HFFc6 (cell line): ENCODE measurements at regions not wholly inside any gene's neighbourhood (a gene's known extent, or its start where the extent isn't known, plus 50 kb on each side); places are given as distances from the start of the nearest gene placed in this dataset.
"Not testable (repeated sequence)": the region's sequence is repeated elsewhere in the genome, so short reads cannot be mapped to it uniquely, and the experiment has no call there.

Experiments
- DNase-seq: peaks from one replicate; pipeline ENCODE4 v3.0.0-alpha.2; 2018
- H3K27ac Mint-ChIP-seq: 2 replicates; pipeline ENCODE4 v1.8.0; 2020; ENCODE audit warnings: mild to moderate bottlenecking, mixed read lengths
- H3K27me3 Mint-ChIP-seq: 2 replicates; pipeline ENCODE4 v1.8.0; 2021; ENCODE audit warnings: mild to moderate bottlenecking, moderate library complexity, mixed read lengths; ENCODE audit not compliant: insufficient read depth
- H3K36me3 Mint-ChIP-seq: 2 replicates; pipeline ENCODE4 v1.8.0; 2021; ENCODE audit warnings: low read depth, mixed read lengths
- H3K4me1 Mint-ChIP-seq: 2 replicates; pipeline ENCODE4 v1.8.0; 2020; ENCODE audit warnings: low read depth, mixed read lengths
- H3K4me3 Mint-ChIP-seq: 2 replicates; pipeline ENCODE4 v1.8.0; 2020; ENCODE audit warnings: mild to moderate bottlenecking, moderate library complexity, mixed read lengths
- H3K9me3 Mint-ChIP-seq: 2 replicates; pipeline ENCODE4 v1.8.0; 2020; ENCODE audit warnings: mild to moderate bottlenecking, mixed read lengths
- CTCF ChIP-seq: fragments of 200-600 bp; sonication (generic); IDR thresholded peaks from 2 replicates; pipeline ENCODE4 v1.5.0; 2021; ENCODE audit warnings: antibody characterized with exemption, mild to moderate bottlenecking

GRCh38 chr4:157701695-157701994, 471.2 kb downstream of the GASK1B start:
- no peak overlapping the region for H3K4me3 Mint-ChIP-seq
- no peaks in the 10 kb centered on the region for H3K36me3 Mint-ChIP-seq
- no peak overlapping the region for H3K27ac Mint-ChIP-seq
- H3K9me3 Mint-ChIP-seq = peaks cover 8% of the 10 kb centered on the region; the same call in 1 of the 2 replicates
- no peaks in the 10 kb centered on the region for H3K27me3 Mint-ChIP-seq
- DNase-seq = no peak
- H3K4me1 Mint-ChIP-seq = no peaks in the 10 kb centered on the region
- no peak for TF ChIP-seq CTCF

- Mint-ChIP-seq H3K4me1 (no peaks in the 10 kb centered on the region), H3K9me3 (peaks cover 8% of the 10 kb centered on the region; the same call in 1 of the 2 replicates), H3K4me3 (no peak overlapping the region), H3K27ac (no peak overlapping the region), H3K36me3 (no peaks in the 10 kb centered on the region), H3K27me3 (no peaks in the 10 kb centered on the region)
- no peak for DNase-seq
- TF ChIP-seq CTCF = no peak
Observed at GRCh38 chr4:157700898-157701694, 471.7 kb downstream of the GASK1B start.

GRCh38 chr4:157689476-157689875, 468.9 kb downstream of the GRIA2 start:
- H3K4me1 Mint-ChIP-seq = no peaks in the 10 kb centered on the region
- no peak overlapping the region for H3K27ac Mint-ChIP-seq
- no peaks in the 10 kb centered on the region; the same call in 1 of the 2 replicates for H3K27me3 Mint-ChIP-seq
- no peak for TF ChIP-seq CTCF
- no peaks in the 10 kb centered on the region for H3K36me3 Mint-ChIP-seq
- H3K4me3 Mint-ChIP-seq = no peak overlapping the region
- peaks cover 20% of the 10 kb centered on the region for H3K9me3 Mint-ChIP-seq
- DNase-seq = no peak

GRCh38 chr4:157687971-157688370, 467.4 kb downstream of the GRIA2 start:
- no peak overlapping the region for H3K27ac Mint-ChIP-seq
- no peaks in the 10 kb centered on the region; the same call in 1 of the 2 replicates for H3K27me3 Mint-ChIP-seq
- no peak for DNase-seq
- TF ChIP-seq CTCF = no peak
- H3K36me3 Mint-ChIP-seq = no peaks in the 10 kb centered on the region
- no peaks in the 10 kb centered on the region for H3K4me1 Mint-ChIP-seq
- peaks cover 13% of the 10 kb centered on the region for H3K9me3 Mint-ChIP-seq
- H3K4me3 Mint-ChIP-seq = no peak overlapping the region

- not testable (repeated sequence) for H3K4me3 Mint-ChIP-seq, H3K36me3 Mint-ChIP-seq, DNase-seq, H3K27ac Mint-ChIP-seq, H3K4me1 Mint-ChIP-seq, H3K27me3 Mint-ChIP-seq
- H3K9me3 Mint-ChIP-seq = peaks cover 36% of the 10 kb centered on the region
Observed at GRCh38 chr4:157679326-157679725, 458.8 kb downstream of the GRIA2 start.

- no peak for TF ChIP-seq CTCF
- Mint-ChIP-seq H3K4me3 (no peak overlapping the region), H3K36me3 (peaks cover 5% of the 10 kb centered on the region; the same call in 1 of the 2 replicates), H3K9me3 (peaks cover 36% of the 10 kb centered on the region), H3K27me3 (no peaks in the 10 kb centered on the region), H3K27ac (no peak overlapping the region), H3K4me1 (no peaks in the 10 kb centered on the region)
- DNase-seq = no peak
Observed at GRCh38 chr4:157678478-157678877, 457.9 kb downstream of the GRIA2 start.
